BLaER1 treated with 17β-estradiol and CSF1 and Interleukin-3, amounts not matched to agents 10 nM and 100 nM (cell line): ENCODE measurements at regions not wholly inside any gene's neighbourhood (a gene's known extent, or its start where the extent isn't known, plus 50 kb on each side); places are given as distances from the start of the nearest gene placed in this dataset.
"Not testable (repeated sequence)": the region's sequence is repeated elsewhere in the genome, so short reads cannot be mapped to it uniquely, and the experiment has no call there.

Experiments used
- H3K27ac ChIP-seq, 11 experiments: shearing (Covaris generic); formaldehyde crosslinking; 2 replicates each; pipeline ENCODE4 v1.8.1; 2022
- H3K27me3 ChIP-seq, 11 experiments: shearing (Covaris generic); formaldehyde crosslinking; 2 replicates each; pipeline ENCODE4 v1.8.1; 2022
- H3K36me3 ChIP-seq, 11 experiments: shearing (Covaris generic); formaldehyde crosslinking; 2 replicates each; pipeline ENCODE4 v1.8.1; 2022
- H3K4me1 ChIP-seq, 10 experiments: shearing (Covaris generic); formaldehyde crosslinking; 2 replicates each; pipeline ENCODE4 v1.8.1; 2022
- H3K4me2 ChIP-seq, 11 experiments: shearing (Covaris generic); formaldehyde crosslinking; 2 replicates each; pipeline ENCODE4 v1.8.1; 2022
- H3K4me3 ChIP-seq, 10 experiments: shearing (Covaris generic); formaldehyde crosslinking; 2 replicates each; pipeline ENCODE4 v1.8.1; 2022
- H3K9ac ChIP-seq, 11 experiments: shearing (Covaris generic); formaldehyde crosslinking; 2 replicates each; pipeline ENCODE4 v1.8.1; 2022
- H3K9me3 ChIP-seq, 11 experiments: shearing (Covaris generic); formaldehyde crosslinking; replicated peaks in 1 of 11; 2 replicates each; pipeline ENCODE4 v1.8.1; 2022
- H4K20me1 ChIP-seq, 11 experiments: shearing (Covaris generic); formaldehyde crosslinking; 2 replicates each; pipeline ENCODE4 v1.8.1; 2022
- Cebpa-rat ChIP-seq, 11 experiments: shearing (Covaris generic); IDR thresholded peaks; 2 replicates each; pipeline ENCODE4 v1.8.1; 2022

- no peaks in the 10 kb centered on the region for H3K4me1 ChIP-seq
- H3K27ac ChIP-seq = no peak overlapping the region
- H3K9ac ChIP-seq = no peak overlapping the region
- H3K4me3 ChIP-seq = no peak overlapping the region
- H4K20me1 ChIP-seq = no peaks in the 10 kb centered on the region; a peak in 1 of 22 replicates
- H3K4me2 ChIP-seq = no peak overlapping the region
- no peaks in the 10 kb centered on the region for H3K9me3 ChIP-seq
- no peaks in the 10 kb centered on the region for H3K27me3 ChIP-seq
- no peaks in the 10 kb centered on the region for H3K36me3 ChIP-seq
- no peak for TF ChIP-seq Cebpa-rat (IDR thresholded peaks at IDR 0.05)
Observed at GRCh38 chr1:221972276-221973235, 230.7 kb upstream of the DUSP10 start.

GRCh38 chr1:221971035-221971434 is 229.1 kb upstream of the DUSP10 start:
- H3K9ac ChIP-seq, H3K4me3 ChIP-seq, H3K4me1 ChIP-seq, H3K36me3 ChIP-seq, H3K27me3 ChIP-seq, H4K20me1 ChIP-seq, H3K4me2 ChIP-seq, H3K27ac ChIP-seq, H3K9me3 ChIP-seq: not testable (repeated sequence)

DNA sequence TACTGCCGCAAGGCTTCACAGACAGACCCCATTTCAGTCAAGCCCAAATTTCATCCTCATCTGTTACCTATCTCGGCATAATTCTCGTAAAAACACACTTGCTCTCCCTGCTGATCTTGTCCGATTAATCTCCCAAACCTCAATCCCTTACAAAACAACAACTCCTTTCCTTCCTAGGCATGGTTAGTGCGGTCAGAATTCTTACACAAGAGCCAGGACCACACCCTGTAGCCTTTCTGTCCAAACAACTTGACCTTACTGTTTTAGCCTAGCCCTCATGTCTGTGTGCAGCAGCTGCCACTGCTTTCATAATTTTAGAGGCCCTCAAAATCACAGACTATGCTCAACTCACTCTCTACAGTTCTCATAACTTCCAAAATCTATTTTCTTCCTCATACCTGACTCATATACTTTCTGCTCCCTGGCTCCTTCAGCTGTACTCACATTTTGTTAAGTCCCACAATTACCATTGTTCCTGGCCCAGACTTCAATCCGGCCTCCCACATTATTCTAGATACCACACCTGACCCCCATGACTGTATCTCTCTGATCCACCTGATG is 227.5 kb upstream of the DUSP10 start:
- H3K9me3 ChIP-seq, H3K36me3 ChIP-seq, H3K27ac ChIP-seq, H3K9ac ChIP-seq, H3K4me2 ChIP-seq, H3K4me1 ChIP-seq, H4K20me1 ChIP-seq, H3K27me3 ChIP-seq, H3K4me3 ChIP-seq: not testable (repeated sequence)

DNA sequence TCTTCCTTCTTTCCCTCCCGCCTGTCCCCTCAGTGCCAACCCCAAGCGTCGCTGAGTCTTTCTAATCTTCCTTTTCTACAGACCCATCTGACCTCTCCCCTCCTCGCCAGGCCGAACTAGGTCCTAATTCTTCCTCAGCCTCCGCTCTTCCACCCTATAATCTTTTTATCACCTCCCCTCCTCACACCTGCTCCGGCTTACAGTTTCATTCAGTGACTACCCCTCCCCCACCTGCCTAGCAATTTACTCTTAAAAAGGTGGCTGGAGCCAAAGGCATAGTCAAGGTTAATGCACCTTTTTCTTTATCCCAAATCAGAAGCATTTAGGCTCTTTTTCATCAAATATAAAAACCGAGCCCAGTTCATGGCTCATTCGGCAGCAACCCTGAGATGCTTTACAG is 225.6 kb upstream of the DUSP10 start:
- H3K9ac ChIP-seq, H3K27ac ChIP-seq, H3K36me3 ChIP-seq, H3K4me3 ChIP-seq, H4K20me1 ChIP-seq, H3K27me3 ChIP-seq, H3K9me3 ChIP-seq, H3K4me2 ChIP-seq: not testable (repeated sequence)
- H3K4me1 ChIP-seq = peaks cover 0 to 12% (median 2%) of the 10 kb centered on the region in 10 experiments; a peak in 7 of 20 replicates

DNA sequence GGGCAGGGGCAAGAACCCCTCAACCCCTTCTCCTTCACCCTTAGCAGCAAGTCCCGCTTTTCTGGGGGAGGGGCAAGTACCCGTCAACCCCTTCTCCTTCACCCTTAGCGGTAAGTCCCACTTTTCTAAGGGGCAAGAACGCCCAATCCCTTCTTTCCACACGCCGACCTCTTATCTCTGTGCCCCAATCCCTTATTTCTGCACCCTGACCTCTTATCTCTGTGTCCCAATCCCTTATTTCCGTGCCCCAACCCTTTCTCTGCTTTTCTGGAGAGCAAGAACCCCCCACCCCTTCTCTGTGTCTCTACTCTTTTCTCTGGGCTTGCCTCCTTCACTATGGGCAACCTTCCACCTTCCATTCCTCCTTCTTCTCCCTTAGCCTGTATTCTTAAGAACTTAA is 225.0 kb upstream of the DUSP10 start:
- not testable (repeated sequence) for H3K36me3 ChIP-seq, H3K9me3 ChIP-seq, H4K20me1 ChIP-seq, H3K9ac ChIP-seq, H3K27me3 ChIP-seq, H3K4me3 ChIP-seq, H3K4me2 ChIP-seq, H3K27ac ChIP-seq
- H3K4me1 ChIP-seq = peaks cover 5 to 15% (median 7%) of the 10 kb centered on the region in 10 experiments; a peak in 18 of 20 replicates

DNA sequence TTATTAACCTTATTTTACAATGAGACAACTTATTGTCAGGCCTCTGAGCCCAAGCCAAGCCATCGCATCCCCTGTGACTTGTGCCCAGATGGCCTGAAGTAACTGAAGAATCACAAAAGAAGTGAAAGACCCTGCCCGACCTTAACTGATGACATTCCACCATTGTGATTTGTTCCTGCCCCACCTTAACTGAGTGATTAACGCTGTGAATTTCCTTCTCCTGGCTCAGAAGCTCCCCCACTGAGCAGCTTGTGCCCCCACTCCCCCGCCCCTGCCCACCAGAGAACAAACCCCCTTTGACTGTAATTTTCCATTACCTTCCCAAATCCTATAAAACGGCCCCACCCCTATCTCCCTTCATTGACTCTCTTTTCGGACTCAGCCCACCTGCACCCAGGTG is 224.0 kb upstream of the DUSP10 start:
- H3K4me1 ChIP-seq = peaks cover 15 to 25% (median 16%) of the 10 kb centered on the region in 10 experiments; a peak in 19 of 20 replicates
- not testable (repeated sequence) for H3K9me3 ChIP-seq, H4K20me1 ChIP-seq, H3K27ac ChIP-seq, H3K4me2 ChIP-seq, H3K9ac ChIP-seq, H3K27me3 ChIP-seq, H3K4me3 ChIP-seq, H3K36me3 ChIP-seq

GRCh38 chr1:221965252-221965651 is 223.4 kb upstream of the DUSP10 start:
- Histone ChIP-seq H3K4me3 (no peak overlapping the region), H3K27me3 (no peaks in the 10 kb centered on the region), H3K36me3 (no peaks in the 10 kb centered on the region), H3K4me1 (peaks cover 16 to 31% (median 19%) of the 10 kb centered on the region in 10 experiments; a peak in 19 of 20 replicates), H3K9me3 (0 out of 22 replicates have a peak, but pooled peaks cover 0 to 4% (median 0%) of the 10 kb centered on the region in 11 experiments), H4K20me1 (no peaks in the 10 kb centered on the region), H3K4me2 (no peak overlapping the region), H3K27ac (no peak overlapping the region), H3K9ac (no peak overlapping the region)
- TF ChIP-seq Cebpa-rat (IDR thresholded peaks at IDR 0.05) = no peak

DNA sequence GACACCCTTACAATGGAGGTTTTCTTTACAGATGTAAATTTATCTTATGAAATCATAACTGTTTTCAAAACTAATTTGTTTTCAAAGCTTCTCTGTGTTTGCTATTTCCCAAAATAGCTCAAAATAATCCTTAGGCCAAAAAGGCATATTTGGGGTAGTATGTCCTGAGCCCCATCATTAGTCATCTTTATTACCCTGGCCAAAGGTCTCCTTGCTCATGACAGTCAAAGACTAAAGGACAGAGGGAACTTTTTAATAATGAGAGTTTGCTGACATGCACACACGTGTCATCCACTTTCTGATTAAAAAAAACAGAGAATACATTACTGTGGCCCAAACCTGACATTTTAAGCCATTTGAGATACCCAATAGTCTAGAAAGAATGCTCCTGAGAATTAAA is 221.9 kb upstream of the DUSP10 start:
- Histone ChIP-seq H3K9me3 (0 out of 22 replicates have a peak, but pooled peaks cover 0 to 4% (median 0%) of the 10 kb centered on the region in 11 experiments), H3K4me3 (no peak overlapping the region), H3K27ac (no peak overlapping the region), H4K20me1 (no peaks in the 10 kb centered on the region), H3K27me3 (no peaks in the 10 kb centered on the region), H3K4me2 (peak overlapping the region in 1 of 11 experiments; percentile 8; a peak in 3 of 22 replicates), H3K4me1 (peaks cover 16 to 31% (median 19%) of the 10 kb centered on the region in 10 experiments; a peak in 19 of 20 replicates), H3K9ac (no peak overlapping the region), H3K36me3 (no peaks in the 10 kb centered on the region)
- TF ChIP-seq Cebpa-rat (IDR thresholded peaks at IDR 0.05) = no peak

GRCh38 chr1:221962385-221962784 is 220.5 kb upstream of the DUSP10 start:
- H3K4me2 ChIP-seq = peak overlapping the region in 10 of 11 experiments; percentile 49 to 75 (median 56); a peak in 16 of 22 replicates
- no peaks in the 10 kb centered on the region for H3K36me3 ChIP-seq
- H4K20me1 ChIP-seq = no peaks in the 10 kb centered on the region
- H3K4me1 ChIP-seq = peaks cover 17 to 31% (median 23%) of the 10 kb centered on the region in 10 experiments; a peak in 19 of 20 replicates
- peaks cover 0 to 8% (median 2%) of the 10 kb centered on the region in 11 experiments; a peak in 6 of 22 replicates for H3K9me3 ChIP-seq
- no peak for TF ChIP-seq Cebpa-rat (IDR thresholded peaks at IDR 0.05)
- H3K9ac ChIP-seq = peak overlapping the region in 1 of 11 experiments; percentile 12; a peak in 2 of 22 replicates
- H3K27me3 ChIP-seq = no peaks in the 10 kb centered on the region
- H3K27ac ChIP-seq = peak overlapping the region in 6 of 11 experiments; percentile 35 to 70 (median 54); a peak in 10 of 22 replicates
- H3K4me3 ChIP-seq = no peak overlapping the region
